ENCODE measurements at regions not wholly inside any gene's neighbourhood (a gene's known extent, or its start where the extent isn't known, plus 50 kb on each side); places are given as distances from the start of the nearest gene placed in this dataset.

DNA sequence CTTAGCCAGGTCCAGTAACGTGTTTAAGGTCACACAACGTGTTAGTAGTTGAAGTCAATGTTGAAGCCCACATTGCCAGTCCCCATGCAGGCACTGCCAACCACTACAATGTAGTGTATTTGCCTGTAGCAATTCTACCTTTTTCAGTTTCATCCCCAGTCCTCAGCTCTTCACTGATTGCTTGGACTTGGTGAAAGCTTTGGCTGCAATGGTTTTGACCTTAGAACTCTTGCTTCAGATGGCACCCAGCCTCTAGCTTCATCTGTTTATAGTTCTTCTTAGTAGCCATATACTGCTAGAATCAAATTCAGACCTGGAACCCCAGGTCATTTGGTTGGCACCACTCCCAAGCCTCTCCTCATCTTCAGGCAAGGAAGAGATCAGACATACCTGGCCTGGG lies 345.4 kb upstream of the SEMA6D start:
- H3T11ph ChIP-seq (ENCODE audit: low read length): no peak overlapping the region
- H3K27ac ChIP-seq (ENCODE audit: insufficient read length, low read depth, low read length): no peak overlapping the region
- no peaks in the 10 kb centered on the region for H3K9me3 ChIP-seq (ENCODE audit: control insufficient read depth, low read depth, low read length)
- no peaks in the 10 kb centered on the region for H3K9me3 Mint-ChIP-seq
- H3K56ac ChIP-seq (ENCODE audit: insufficient read length, low read depth, low read length): no peak overlapping the region
- H3K4me3 Mint-ChIP-seq: no peak overlapping the region
- H3K4me2 ChIP-seq (ENCODE audit: insufficient read depth, insufficient read length, low read length): no peak overlapping the region
- no peak overlapping the region for H2BK15ac ChIP-seq (ENCODE audit: low read depth, low read length)
- TF ChIP-seq, protein P1, sequence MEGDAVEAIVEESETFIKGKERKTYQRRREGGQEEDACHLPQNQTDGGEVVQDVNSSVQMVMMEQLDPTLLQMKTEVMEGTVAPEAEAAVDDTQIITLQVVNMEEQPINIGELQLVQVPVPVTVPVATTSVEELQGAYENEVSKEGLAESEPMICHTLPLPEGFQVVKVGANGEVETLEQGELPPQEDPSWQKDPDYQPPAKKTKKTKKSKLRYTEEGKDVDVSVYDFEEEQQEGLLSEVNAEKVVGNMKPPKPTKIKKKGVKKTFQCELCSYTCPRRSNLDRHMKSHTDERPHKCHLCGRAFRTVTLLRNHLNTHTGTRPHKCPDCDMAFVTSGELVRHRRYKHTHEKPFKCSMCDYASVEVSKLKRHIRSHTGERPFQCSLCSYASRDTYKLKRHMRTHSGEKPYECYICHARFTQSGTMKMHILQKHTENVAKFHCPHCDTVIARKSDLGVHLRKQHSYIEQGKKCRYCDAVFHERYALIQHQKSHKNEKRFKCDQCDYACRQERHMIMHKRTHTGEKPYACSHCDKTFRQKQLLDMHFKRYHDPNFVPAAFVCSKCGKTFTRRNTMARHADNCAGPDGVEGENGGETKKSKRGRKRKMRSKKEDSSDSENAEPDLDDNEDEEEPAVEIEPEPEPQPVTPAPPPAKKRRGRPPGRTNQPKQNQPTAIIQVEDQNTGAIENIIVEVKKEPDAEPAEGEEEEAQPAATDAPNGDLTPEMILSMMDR (conservative IDR thresholded peaks at IDR 0.05): no peak
- no peak overlapping the region for H3K14ac ChIP-seq (ENCODE audit: insufficient read depth, low read length)
- H2BK5ac ChIP-seq (ENCODE audit: insufficient read length, low read length): no peak overlapping the region
- H3K27me3 Mint-ChIP-seq (ENCODE audit: low read depth): no peaks in the 10 kb centered on the region
- no peak for DNase-seq
- no peaks in the 10 kb centered on the region for H3K79me1 ChIP-seq (ENCODE audit: insufficient read depth, low read depth, low read length, poor library complexity, severe bottlenecking)
- no peak overlapping the region for H3K18ac ChIP-seq (ENCODE audit: insufficient read length, low read depth, low read length)
- WGBS (ENCODE audit: extremely low coverage, insufficient read length, low lambda C conversion rate): no CpG with 5 or more reads among the region's 2 CpGs
- H2BK120ac ChIP-seq (ENCODE audit: low read depth, low read length, poor library complexity, severe bottlenecking): no peak overlapping the region
- H4K5ac ChIP-seq (ENCODE audit: insufficient read length, low read depth, low read length): no peak overlapping the region
- H4K91ac ChIP-seq (ENCODE audit: insufficient read length, low read depth, low read length): no peak overlapping the region
- no peaks in the 10 kb centered on the region for H3K27me3 ChIP-seq (ENCODE audit: insufficient read depth, low read length)
- H2BK12ac ChIP-seq (ENCODE audit: insufficient read length, low read depth, low read length): no peak overlapping the region
- H2BK20ac ChIP-seq (ENCODE audit: low read depth, low read length, poor library complexity, severe bottlenecking): no peak overlapping the region
- no peak overlapping the region for H2AFZ ChIP-seq (ENCODE audit: low read length)
- H3K4ac ChIP-seq (ENCODE audit: low read depth, low read length): no peak overlapping the region
- H2AK5ac ChIP-seq (ENCODE audit: insufficient read length, low read length): no peak overlapping the region
- no peak overlapping the region for H3K27ac Mint-ChIP-seq
- no peaks in the 10 kb centered on the region for H3K4me1 ChIP-seq (ENCODE audit: insufficient read depth, low read length)
- no peaks in the 10 kb centered on the region for H4K20me1 ChIP-seq (ENCODE audit: control insufficient read depth, insufficient read depth, insufficient read length)
- H3K36me3 Mint-ChIP-seq (ENCODE audit: insufficient read depth in 1 of 3, low read depth in 3 of 3): no peaks in the 10 kb centered on the region
- no peaks in the 10 kb centered on the region for H3K79me2 ChIP-seq (ENCODE audit: insufficient read depth, low read length)
- peaks cover 6 to 7% of the 10 kb centered on the region in 2 experiments; a peak in 3 of 4 replicates for H3K4me1 Mint-ChIP-seq
- H4K8ac ChIP-seq (replicated peaks; ENCODE audit: insufficient read length, low read depth, low read length): no peak overlapping the region
- no peak overlapping the region for H3K9ac ChIP-seq (ENCODE audit: extremely low read depth, insufficient read length, low read length)
- no peaks in the 10 kb centered on the region for H3K23me2 ChIP-seq (ENCODE audit: insufficient read length, low read depth, low read length, poor library complexity, severe bottlenecking)
- no peak overlapping the region for H3K23ac ChIP-seq (ENCODE audit: insufficient read length, low read depth, low read length)

Measured in H9 (cell line).